HG03139 (cell line): ENCODE measurements at regions not wholly inside any gene's neighbourhood (a gene's known extent, or its start where the extent isn't known, plus 50 kb on each side); places are given as distances from the start of the nearest gene placed in this dataset.

Source experiments
- ATAC-seq: cut with Tn5 transposase; IDR thresholded peaks from one replicate; pipeline ENCODE4 v1.9.1; 2021; ENCODE audit not compliant: unreplicated experiment

DNA sequence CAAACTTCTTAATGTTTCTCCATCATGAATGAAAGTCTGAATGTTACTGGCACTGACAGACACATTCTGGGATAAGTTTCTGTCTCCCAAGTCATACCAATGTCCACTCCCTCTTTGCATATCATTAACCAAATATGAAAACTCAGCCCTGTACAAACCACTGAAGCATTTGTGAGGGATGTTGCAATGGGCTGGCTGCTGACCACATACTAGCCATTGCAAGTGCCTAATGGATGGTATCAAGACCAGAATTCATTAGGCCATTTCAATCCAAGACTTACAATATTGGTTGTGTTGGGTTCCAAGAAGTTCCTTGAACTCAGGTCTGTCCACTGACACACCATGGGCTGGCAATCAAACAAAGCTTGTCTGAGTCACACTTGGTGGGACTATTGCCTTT is 73.8 kb downstream of the CBLN2 start:
- no peak for ATAC-seq

DNA sequence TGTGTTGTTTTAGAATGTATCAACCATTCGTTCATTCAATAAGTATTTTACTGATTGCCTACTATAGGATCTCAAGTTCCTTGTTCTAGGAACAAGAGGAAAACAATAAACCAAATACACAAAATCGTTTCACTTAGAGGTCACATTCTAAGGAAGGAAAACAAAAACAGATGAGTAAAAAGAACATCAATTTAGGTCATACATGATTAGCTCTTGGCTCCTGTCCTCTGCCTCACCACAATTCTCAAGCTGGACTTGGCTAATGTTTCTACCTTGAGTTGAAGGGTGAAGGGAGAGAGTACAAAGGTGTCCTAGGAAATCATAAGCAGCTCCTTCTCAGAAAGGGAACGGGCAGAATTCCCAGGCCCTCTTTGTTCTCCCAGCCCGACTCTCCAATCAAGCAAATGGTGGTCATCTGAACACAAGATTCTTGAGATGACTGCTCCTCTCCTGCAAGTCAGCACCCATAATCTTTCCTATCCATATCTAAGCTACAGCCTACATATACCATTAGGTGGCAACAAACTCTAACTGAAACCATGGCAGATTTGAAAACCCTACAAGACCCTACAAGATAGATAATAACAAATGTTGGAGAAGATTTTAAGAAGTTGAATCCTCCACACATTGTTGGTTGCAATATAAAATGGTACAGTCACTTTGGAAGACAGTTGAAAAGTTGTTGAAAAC is 76.0 kb downstream of the CBLN2 start:
- no peak for ATAC-seq

DNA sequence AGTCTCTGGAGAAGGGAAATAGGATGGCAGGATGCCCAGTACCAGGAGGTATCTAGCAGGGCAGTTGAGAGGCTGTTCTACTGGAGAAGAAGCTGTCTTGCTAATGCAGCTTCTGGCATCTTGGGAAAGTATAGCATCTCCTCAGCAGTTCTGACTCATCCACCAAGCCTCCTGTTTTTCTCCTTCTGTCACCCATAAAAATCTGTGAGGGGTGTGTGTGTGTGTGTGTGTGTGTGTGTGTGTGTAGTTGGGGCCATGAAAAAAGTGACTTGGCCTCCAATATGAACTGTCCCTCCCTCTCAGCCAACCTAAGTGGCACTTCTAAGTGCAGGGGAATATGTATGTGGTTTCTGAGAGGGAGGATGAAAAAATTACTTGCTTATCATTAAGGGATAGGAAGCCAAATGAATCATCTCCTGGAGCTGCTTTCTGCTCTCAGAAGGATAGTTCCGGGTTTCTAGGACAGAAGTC is 83.9 kb downstream of the CBLN2 start:
- no peak for ATAC-seq

DNA sequence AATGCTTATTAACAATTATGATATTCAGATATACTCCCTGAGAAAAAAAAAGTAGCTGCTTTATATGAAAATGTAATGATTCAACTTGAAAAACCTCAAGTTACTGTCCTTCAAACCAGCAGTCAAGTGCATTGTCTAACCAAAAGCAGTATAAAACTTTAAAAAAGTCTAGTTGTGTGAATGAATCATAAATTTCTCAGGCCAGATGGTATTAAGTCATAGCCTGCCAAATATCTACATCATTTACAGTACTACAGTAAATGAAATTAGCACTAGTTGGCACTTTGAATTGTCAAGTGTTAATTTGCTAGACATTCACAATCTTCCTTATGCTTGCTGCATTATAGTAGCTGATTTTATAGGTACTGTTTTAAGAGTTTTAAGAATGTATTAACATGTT is 85.9 kb downstream of the CBLN2 start:
- no peak for ATAC-seq

DNA sequence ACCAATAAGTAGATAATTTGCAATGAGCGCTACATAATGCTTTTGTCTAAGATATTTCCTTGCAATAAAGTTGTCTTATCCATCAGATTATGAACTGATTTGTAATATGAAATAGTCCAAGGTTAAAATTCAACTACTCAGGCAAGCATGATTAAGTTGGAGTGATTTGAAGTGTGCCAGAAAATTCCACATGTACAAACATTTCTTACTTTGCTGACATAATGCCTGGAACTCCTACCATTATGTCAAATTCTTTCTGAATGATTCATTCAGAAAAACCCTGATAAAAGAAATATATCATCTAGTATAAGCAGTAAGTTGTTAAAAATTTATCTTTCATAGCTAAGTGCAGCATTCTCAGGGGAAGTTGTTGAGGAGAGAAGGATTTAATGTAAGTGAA is 87.3 kb downstream of the CBLN2 start:
- ATAC-seq: no peak

DNA sequence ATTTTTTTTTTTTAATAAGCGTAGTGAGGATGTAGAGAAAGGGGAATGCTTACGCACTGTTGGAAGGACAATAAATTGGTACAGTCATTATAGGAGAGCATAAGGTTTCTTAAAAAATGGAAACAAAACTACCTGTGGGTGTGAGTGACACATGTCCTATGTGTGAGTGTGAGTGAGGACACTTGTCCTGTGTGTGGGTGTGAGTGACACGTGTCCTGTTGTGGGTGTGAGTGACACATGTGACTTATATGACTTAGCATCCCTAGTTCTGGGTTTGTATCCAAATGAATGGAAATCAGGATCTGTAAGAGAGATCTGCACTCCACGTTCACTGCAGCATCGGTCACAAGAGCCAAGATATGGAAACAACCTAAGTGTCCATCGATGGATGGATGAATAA is 91.8 kb downstream of the CBLN2 start:
- no peak for ATAC-seq

DNA sequence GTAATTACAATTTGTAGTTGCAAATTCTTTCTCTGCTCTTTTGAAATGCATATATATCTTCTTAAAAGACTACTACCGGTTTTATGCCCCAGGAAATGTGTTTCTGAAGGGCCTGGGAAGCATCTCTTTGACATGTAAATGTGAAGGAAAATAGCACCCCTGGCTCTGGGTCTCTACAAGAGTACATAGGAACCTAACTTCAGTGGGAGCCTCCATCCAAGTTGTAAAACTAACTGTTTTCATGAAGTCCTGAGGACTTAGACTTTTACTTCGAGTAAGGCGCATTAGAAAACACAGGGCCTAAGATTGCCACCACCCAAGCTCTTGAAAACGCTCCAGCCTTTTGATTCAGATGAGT is 99.4 kb downstream of the CBLN2 start:
- ATAC-seq: no peak

DNA sequence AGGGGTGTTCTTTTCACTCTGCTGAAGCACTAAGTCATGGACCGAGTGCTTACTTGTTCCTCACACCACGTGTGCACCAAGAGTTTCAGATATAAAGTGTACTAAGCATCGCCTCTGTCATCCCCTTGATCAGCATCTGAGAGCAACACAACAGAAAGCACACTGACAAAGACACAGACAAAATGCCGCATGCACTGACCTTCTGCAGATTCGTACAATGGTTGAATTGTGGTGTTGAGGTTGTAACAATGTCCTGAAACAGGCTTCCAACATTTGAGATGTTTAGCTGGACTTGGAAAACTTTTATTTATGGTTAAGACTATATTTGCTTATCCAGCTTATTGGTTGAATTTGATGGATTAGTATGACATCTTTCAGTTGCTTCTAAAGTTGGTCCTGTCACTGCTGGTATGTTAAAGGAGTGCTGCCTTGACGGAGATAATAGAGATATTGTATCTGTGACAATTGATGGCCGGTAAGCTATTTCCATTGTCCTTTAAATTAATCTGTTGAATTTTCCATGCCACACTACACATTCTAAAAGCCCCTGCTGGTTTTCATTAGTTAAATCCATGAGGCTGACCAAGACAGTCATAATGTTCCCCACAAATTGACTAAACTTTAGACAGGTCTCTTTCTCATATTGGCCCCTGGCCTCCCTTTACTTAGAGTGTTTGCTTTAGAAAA is 99.9 kb downstream of the CBLN2 start:
- ATAC-seq: no peak

DNA sequence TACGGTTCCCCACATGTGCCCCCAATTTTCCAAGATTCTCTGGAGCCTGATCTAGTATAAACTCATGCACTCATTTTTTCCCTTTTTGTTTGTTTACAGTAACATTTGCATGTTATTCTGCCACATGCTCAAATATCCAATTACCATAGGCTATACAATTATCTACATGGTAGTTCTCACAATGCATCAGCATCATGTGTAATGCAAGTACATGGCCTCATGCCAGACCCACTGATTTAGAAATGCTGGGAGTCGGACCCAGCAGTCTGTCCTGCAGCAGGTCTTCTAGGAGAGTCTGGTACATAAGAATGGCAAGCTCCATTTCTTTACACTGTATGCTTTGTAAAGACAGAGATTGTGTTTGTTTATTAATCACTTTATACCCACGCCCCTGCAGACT is 107.7 kb downstream of the CBLN2 start:
- ATAC-seq: no peak

DNA sequence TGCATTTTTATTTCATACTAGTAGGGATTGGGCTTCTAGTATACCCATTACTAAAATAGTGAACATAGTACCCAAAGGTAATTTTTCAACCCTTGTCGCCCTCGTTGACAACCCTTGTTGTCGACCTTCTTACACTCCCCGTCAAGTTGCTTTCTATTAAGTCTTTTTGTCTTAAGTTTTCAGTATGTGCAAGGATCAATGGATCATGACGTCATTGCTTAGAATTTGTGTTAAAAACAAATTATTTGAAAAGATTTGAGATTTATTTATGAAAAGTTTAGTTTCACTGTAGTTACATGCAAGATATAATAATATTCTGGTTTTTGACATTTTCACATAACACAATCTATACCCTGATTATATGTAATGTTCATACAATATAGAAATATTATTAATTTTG is 110.4 kb downstream of the CBLN2 start:
- ATAC-seq: no peak

DNA sequence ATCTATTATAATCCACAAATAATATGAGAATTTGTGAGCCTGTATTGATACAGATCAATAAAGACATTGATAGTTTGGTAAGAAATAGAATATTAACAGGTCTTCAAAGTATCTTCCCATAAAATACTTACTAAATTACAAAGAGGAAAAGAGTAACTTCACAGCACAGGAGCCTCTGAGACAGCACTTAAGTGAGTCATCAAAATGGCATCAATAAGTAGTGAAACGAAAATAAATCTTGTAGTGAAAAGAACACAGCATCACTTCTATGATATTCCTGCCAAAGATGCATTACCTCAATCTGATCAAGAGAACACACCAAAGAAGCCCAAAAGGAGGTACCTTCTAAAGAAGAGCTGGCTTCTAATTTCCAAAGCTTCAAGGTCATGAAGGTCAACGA is 116.4 kb downstream of the CBLN2 start:
- no peak for ATAC-seq

DNA sequence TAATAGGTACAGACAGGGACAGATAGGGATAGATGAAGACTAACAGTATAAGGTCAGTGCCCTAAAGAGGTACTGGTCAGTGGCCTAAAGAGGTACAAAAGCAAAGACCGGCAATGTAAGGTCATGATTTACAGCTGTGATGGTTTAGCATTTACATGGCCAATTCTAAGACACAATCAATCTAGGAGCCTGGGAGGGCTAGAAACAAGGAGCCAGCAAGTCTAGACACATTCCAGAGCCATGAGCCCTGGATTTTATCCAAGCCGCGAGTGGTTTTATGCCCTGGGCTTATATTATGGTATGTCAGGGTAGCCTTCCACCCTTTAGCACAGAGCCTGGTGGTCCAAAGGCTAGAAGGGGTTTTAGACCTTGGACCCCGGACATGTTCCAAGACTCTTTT is 124.2 kb downstream of the CBLN2 start:
- ATAC-seq: no peak

DNA sequence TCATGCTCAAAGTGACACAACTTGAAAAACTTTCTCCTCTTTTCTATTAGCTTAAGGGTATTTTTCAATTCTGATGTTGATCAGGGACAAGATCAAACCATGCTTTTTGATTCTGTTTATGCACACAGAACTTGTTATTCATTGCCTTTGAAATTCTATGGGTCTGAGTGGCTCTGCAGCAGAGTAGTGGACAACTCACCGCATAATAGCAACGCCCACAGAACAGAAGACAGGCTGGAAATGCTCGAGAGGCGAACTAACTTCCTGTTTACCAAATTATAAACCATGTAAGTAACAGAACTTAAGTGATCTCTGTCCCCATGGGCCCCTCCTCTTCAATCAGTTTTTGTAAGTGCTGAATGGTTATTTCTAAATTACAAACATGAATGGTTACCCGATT is 131.2 kb downstream of the CBLN2 start:
- ATAC-seq: no peak

DNA sequence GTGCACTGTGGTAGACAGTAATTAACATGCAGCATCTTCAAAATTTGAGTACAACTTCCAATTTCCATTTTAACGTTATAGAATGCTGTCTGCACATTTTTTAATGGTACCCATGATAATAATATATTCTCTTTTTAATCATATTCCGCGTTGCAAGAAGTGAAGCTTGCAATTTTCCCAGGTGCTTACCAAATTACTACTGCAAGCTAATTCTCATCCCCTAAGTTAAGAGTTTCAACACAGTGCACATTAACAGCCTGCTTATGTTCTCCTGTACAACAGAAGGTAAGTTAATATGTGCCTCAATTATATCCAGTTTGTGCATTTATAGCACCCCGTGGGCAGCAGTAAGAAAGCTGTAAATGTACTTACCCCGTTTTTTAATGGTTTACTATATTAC is 132.9 kb downstream of the CBLN2 start:
- no peak for ATAC-seq

DNA sequence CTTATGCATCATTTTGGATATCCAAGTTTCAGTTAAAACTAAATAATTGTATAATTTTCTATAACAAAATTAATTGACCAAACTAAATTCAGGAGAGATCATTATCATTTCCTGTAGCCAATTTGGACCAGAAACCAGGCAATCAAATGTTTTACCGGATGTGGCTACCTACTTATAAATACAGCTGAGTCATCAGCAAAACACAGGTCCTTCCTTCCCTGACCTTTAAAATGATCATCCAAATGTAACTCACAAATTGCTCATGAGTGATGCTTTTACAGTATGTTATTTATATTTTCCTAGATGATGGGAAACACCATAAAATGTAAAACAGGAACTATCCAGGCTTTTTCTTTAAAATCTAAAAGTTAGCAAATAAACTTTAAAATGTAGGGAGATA is 133.7 kb downstream of the CBLN2 start:
- ATAC-seq: no peak

DNA sequence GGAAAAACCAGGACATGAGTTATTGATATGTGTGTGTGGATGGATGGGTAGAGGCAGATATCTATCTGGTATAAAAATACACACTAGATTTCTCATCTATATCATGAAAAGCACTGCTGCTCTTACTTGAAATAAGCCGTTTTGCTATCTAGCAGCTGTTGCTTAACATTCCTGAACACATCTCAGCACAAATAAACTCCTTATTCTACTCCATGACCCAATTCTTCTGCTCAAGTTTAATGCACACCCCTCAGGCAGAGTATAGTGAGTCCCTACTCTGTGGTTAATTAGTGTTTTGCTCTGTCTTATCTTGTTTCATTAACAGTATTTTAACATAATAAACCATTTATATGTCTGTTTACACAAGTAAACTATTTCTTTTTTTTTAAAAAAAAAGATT is 134.2 kb downstream of the CBLN2 start:
- no peak for ATAC-seq

DNA sequence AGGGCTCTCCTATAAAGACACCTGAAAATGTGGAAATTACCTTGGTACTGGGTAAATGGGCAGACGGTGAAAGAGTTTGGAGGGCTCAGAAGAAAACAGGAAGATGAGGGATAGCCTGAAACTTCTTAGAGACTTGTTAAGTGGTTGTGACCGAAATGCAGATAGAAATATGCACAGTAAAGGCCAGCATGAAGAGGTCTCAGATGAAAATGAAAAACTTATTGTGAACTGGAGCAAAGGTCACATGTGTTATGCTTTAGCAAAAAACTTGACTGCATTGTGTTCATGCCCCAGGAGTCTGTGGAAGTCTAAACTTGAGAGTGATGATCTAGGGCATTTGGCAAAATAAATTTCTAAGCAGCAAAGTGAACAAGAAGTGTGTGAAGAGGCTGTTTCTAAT is 137.1 kb downstream of the CBLN2 start:
- ATAC-seq: no peak

DNA sequence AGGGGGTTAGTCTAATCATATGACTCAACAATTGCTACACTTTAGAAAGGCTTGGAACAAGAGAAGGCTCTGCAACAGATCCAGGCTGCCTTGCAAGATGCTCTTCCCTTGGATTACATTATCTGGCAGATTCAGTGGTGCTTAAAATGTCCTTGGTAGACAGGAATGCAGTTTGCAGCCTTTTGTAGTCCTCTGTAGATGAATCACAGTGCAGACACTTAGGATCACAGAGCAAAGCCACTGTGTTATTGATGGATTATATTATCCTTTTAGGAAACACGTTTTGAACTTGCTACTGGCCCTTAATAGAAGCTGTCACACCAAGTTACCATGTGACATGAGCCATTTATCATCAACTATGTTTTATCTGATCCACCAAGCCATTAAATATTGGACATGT is 152.2 kb downstream of the CBLN2 start:
- no peak for ATAC-seq

DNA sequence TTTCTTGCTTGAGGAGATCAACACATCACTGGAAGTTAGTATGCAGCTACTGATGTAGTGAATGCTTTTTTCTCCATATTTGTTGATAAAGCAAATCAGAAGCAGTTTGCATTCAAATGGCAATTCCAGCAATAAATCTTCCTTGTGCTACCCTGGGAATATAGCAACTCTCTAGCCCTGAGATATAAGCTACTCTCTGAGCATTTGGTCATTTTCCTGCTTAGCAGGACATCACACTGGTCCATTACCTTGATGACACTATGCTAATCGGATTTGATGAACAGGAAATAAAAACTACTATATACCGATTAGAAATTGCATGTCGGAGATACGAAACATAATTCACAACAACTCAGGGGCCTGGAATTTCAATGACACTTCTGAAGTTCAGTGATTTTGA is 152.7 kb downstream of the CBLN2 start:
- no peak for ATAC-seq

DNA sequence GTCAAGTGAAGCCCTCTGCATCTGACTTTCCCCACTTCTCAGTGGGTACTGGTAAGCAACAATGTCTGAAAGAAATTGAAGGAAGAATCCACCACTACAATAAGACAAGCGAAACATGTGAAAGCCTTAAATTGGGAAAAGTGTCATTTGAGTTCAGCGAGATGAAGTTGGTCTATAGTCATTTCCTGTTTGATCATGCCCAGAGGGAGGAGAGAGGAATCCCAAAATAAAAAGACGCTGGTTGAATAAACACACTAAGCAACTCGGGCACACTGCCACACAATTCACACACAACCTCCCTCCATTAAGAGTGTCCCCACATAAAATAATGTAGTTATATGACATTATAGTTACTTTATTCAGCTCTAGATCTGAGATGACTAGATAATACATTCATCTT is 166.1 kb downstream of the CBLN2 start:
- no peak for ATAC-seq

DNA sequence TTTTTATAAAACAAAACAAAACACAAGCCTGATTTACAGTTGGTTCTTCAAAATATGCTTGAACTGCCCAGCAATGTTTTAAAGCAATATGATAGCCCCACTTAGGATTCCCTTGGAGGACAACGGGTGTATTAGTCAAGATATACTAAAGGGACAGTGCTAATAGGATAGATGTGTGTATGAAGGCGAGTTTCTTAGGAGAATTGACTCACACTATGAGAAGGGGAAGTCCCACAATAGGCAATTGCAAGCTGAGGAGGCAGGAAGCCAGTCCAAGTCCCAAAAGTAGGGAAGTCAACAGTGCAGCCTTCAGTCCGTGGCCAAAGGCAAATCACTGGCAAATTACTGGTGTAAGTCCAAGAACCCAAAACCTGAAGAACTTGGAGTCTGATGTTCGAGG is 167.9 kb downstream of the CBLN2 start:
- ATAC-seq: no peak

DNA sequence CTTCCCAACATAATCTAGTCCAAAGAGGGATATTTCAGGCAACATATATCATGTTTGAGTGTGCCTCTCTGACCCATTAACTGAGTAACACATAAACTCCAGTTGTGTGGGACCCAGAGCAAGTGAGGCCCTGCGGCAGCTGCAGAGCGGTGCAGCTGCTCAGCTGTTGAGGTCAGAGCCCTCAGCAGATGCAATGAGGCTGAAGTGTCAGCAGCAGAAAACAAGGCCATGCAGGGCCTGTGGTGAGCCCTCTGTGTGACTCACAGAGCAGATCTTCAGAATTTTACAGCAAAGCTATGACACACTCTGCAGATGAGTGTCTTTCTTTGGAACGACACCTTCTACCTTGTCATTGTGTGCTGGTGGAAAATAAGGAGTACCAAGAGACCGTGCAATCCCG is 168.5 kb downstream of the CBLN2 start:
- no peak for ATAC-seq

DNA sequence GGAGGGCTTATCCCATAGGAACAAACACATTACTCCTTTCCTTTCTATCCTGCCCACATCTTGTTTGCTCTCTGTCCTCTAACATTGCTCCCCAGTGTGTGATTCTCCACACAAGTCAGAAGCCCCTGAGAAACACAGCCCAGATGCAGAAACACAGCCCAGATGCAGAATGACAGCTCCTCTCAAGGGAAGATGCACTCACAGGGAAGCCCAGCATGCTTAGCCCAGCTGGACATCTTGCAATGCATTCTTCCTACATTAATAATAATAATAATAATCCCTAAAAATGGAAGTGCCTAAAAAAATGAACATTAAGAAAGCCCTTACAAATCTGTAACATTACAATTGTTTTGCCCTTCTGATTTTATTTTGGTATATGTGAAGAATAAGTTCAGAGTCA is 172.1 kb downstream of the CBLN2 start:
- no peak for ATAC-seq
